GM19452 (cell line): ENCODE measurements at regions not wholly inside any gene's neighbourhood (a gene's known extent, or its start where the extent isn't known, plus 50 kb on each side); places are given as distances from the start of the nearest gene placed in this dataset.
"Not testable (repeated sequence)": the region's sequence is repeated elsewhere in the genome, so short reads cannot be mapped to it uniquely, and the experiment has no call there.

Experiments used
- ATAC-seq: cut with Tn5 transposase; IDR thresholded peaks from one replicate; pipeline ENCODE4 v1.9.1; 2021; ENCODE audit not compliant: unreplicated experiment

- not testable (repeated sequence) for ATAC-seq
These were observed 1471.5 kb downstream of the FOXD4L5 start for GRCh38 chr9:63813391-63814021.

- peak; percentile 67 for ATAC-seq
These were observed 1472.2 kb downstream of the FOXD4L5 start for GRCh38 chr9:63812822-63813221.

GRCh38 chr9:63804205-63804604 lies 1480.8 kb downstream of the FOXD4L5 start:
- not testable (repeated sequence) for ATAC-seq

GRCh38 chr9:63794081-63794685 lies 1490.8 kb downstream of the FOXD4L5 start:
- ATAC-seq, result not testable (repeated sequence)

- ATAC-seq, result not testable (repeated sequence)
These were observed 1497.6 kb downstream of the FOXD4L5 start for GRCh38 chr9:63787454-63787853.

GRCh38 chr9:63785059-63785458 lies 1500.0 kb downstream of the FOXD4L5 start:
- not testable (repeated sequence) for ATAC-seq

GRCh38 chr9:63784421-63784820 lies 1500.6 kb downstream of the FOXD4L5 start:
- ATAC-seq, result not testable (repeated sequence)

- ATAC-seq, result not testable (repeated sequence)
These were observed 1503.1 kb downstream of the FOXD4L5 start for GRCh38 chr9:63781817-63782439.

- peak; percentile 100 for ATAC-seq
These were observed 1503.6 kb downstream of the FOXD4L5 start for GRCh38 chr9:63781390-63781789.

- ATAC-seq, result not testable (repeated sequence)
These were observed 1508.8 kb downstream of the FOXD4L5 start for GRCh38 chr9:63776220-63776619.

- ATAC-seq, result not testable (repeated sequence)
These were observed 1510.0 kb downstream of the FOXD4L5 start for GRCh38 chr9:63775092-63775426.

GRCh38 chr9:63774369-63775091 lies 1510.5 kb downstream of the FOXD4L5 start:
- ATAC-seq, result not testable (repeated sequence)

- ATAC-seq, result not testable (repeated sequence)
These were observed 1522.8 kb downstream of the FOXD4L5 start for GRCh38 chr9:63762230-63762629.

GRCh38 chr9:63729021-63729420 lies 1556.0 kb downstream of the FOXD4L5 start:
- ATAC-seq, result not testable (repeated sequence)

GRCh38 chr9:63728287-63728686 lies 1556.7 kb downstream of the FOXD4L5 start:
- ATAC-seq, result no peak

GRCh38 chr9:63708285-63708684 lies 1576.7 kb downstream of the FOXD4L5 start:
- not testable (repeated sequence) for ATAC-seq

- not testable (repeated sequence) for ATAC-seq
These were observed 1580.6 kb downstream of the FOXD4L5 start for GRCh38 chr9:63704456-63704855.

- not testable (repeated sequence) for ATAC-seq
These were observed 1581.3 kb downstream of the FOXD4L5 start for GRCh38 chr9:63703670-63704069.

GRCh38 chr9:63703138-63703665 lies 1581.8 kb downstream of the FOXD4L5 start:
- ATAC-seq, result not testable (repeated sequence)
